GM19239 (cell line): ENCODE measurements at regions not wholly inside any gene's neighbourhood (a gene's known extent, or its start where the extent isn't known, plus 50 kb on each side); places are given as distances from the start of the nearest gene placed in this dataset.

ENCODE experiments used
- DNase-seq: peaks from one replicate; pipeline ENCODE4 v3.0.0; 2011; ENCODE audit warnings: low spot score; ENCODE audit not compliant: insufficient read length
- FAIRE-seq: peaks from 2 replicates; lab custom pipeline; 2011; peaks lifted over from hg19 to GRCh38; lab: Jason Lieb, UNC

DNA sequence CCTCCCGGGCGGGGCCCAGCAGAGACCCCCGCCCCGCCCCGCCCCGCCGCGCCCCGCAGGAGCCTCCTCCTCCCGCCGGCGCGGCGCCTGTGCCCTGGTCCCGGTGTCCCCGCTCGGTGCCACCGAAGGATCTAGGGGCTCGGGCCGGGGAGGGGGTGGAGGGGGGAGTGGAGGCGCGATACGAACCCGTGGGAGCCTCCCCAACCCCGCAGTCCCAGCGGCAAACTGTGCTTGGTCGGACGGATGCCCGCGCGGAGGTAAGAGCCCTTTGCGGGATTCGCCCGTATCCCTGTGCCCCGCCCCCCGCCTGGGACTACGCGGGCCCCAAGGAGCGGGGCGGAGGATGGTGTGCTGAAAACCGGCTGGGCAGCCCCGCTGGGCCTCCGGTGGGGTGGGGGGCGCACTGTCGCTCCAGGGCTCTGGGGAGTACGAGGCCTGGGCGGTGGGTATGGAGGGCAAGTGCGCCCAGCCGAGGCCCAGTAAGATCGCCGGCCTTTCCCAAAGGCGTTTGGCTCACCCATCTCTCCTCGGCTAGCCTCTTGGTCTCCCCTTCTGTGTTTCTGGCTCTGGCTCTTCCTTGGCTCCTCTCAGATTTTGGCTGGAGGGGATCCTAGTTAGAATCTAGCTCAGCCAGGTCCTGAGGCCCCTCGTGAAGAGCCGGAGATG is 65.6 kb upstream of the POLG start:
- DNase-seq (no peak), FAIRE-seq (no peak)

DNA sequence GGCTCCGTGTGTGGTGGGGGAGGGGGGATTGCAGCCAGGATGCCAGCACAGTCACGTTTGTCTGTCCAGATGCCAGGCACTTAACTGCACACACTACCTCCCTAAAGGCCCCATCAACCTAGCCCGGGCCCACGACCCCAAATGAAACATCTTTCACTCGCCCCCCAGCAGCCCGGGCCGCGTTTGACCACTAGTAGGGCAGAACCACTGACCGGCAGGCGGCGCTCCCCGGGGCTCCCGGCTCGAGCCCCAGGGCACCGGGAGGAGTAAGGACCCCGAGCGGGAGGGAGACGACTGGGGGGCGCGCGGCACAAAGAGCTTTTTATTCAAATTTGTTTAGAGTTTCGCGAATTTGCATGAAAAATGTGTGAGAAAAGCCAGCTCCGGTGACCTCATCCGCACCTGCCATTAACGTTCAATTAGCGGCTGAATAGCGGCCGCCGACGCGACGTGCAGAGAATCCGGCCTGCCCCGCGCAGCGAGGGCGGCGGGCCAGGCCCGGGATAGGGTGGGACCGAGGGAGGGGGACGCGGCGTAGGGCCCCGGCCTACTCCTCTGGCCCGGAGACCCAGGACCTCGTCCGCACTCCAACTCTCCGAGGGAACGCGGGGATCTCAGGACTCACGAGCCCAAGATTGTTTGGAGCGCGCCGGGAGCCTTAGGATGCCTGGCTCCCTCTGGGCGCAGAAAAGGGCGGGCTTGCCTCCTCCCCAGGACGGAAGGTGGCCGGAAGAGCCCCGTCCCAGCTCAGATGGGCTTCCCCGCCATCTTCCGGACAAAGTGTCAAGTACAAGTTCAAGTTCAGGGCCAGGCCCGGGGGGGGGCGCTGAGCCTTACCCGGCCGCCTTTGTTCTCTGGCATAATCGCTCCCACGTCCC is 64.9 kb upstream of the POLG start:
- FAIRE-seq (no peak), DNase-seq (peak; percentile 60)

DNA sequence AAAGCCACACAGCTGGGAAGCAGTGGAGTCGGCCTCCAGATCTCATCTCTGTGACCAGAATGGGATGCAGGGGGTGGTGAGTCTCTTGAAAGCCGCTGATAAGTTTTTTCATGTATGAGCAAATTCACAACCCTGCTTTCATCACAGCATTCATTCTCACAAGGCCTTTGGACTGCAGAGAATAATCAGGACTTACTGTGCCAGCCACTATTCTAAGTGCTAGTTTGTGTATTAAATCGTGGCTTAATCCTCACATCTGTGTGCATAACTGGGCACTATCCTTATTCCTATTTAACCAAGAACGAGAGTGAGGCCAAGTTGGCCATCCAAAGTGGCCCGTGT is 64.2 kb upstream of the POLG start:
- FAIRE-seq (peak; percentile 37), DNase-seq (no peak)

DNA sequence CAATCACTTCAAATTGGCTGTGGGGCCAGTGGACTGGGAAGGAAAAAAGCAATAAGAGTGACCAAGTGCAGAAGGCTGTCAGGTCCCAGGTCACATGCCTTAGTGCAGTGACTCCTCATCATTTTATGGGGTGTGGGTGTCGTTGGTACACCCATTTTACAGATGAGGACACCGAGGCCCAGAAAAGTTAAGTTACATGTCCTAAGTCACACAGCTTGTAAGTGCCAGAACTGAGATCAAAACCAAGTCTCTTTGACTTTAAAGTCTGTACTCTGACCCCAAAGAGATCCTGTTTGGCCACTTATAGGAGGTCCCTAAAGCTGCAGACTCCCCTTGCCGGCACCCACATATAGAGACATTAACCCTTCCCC is 63.0 kb upstream of the POLG start:
- no peak for DNase-seq
- FAIRE-seq = no peak

DNA sequence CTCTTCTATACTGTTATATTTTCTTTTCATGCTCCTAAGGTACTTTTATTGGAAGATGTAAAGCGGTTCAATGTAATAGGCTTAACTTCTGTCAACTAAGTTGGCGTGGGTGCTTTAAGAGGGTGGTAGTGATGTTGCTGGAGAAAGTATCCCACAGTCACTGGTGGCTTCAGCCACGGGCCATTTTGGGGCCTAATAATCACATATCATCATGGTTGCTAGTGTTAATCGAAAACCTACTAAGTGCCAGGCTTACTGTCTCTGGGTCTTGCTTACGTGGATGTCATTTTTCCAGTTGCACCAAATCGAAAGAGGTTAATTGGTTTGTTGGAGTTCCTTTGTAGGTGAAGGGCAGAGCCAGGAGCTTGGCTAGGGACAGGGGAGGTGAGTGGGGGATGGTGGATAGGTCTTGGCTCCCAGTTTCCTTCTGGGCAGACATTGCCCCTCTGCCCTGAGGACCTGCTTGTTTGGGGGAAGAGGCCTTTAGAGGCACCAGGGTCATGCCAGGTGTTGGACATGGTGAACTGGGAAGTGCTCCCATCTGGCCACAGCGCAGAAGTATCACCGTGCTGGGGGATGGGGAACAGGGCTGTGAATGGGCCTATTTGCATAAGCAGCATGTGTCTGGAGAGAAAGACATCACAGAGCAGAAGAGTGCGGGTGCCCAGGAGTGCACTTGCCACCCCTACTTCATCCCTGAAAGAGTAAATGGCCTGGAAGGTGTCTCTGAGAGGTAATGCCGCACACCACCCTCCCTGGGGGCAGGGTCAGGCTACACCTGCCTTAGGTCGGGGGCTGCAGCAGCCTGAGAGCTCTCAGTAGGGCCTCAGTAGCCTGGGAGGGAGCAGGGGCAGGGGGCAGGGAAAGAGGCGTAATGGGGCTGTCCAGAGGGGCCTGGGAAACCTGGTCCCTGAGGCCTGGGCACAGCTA is 62.4 kb upstream of the POLG start:
- FAIRE-seq = no peak
- no peak for DNase-seq

DNA sequence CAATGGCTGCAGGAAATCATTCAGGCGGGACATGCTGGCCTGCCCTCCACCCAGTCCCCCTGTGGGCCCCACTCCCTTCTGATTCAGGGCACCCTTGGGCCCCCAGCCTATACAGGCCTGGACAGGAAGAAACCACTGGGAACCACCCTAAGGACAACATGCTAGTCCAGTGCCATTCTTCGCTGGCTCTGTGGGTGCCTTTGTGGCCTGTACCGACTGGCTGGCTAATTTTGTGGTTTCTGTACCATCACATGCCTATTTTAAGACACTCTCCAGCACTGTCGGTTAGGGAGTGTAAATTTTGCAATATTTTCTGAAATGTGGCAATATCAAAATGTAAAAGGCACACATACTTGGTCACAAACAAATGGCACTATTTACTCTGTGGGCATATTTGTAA is 61.4 kb upstream of the POLG start:
- DNase-seq (no peak), FAIRE-seq (no peak)

DNA sequence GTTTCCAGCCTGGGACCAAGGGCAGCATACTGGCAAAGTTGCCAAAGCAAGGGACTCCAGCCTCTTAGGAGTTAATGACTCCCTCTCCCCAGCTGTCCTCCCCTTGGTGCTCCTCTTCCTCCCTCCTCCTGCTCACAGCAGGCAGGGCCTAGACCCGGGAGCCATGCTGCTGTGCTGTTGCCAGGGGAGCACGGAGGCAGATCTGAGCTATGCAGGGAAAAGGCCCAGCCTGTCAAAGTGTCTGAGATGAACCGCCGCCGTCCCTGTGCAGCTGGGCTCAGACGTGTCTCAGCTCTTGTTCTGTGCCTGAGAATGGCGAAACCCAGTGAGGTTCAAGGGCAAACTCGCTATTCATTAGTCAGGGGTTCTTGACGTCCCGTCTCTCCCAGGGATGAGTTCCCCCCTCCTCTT is 60.8 kb upstream of the POLG start:
- DNase-seq (no peak), FAIRE-seq (no peak)

DNA sequence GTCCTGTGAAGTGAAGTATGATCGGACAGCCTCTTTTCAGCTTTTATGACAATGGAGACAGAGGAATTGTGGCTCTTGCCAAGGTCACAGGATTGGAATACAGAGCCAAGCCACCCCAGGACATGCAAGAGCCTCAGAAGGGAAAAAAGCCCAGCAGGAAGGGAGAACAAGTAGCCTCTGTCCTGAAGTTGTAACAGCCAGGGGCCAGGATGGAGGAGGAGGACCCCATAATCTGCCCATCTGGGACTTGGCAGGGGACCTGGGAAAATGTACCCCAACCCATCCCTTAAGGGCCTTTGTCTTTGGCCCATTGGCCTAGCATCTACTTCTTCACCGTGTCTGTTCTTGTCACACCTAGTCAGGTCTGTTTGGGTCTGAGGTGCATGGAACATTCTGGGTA is 60.4 kb upstream of the POLG start:
- no peak for DNase-seq
- no peak for FAIRE-seq

DNA sequence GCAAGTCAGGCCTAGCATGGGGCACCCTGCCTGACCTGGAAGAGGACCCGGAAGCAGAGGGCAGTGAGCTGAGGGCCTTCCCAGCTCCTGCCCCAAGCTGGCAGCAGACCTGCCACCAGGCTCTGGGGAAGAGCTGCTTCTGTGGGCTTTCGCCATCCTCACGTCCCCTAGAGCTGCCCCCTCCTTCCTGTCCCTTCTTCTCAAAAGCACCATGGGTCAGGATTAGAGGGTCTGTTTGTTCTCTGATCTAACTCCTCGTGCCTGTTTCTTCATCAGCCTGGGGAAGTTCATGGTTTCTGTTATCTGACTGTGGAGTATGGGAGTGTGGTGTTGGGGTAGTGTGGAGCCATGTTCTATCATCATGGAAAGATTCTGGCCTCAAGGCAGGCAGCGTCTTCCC is 58.4 kb upstream of the POLG start:
- FAIRE-seq = no peak
- no peak for DNase-seq

DNA sequence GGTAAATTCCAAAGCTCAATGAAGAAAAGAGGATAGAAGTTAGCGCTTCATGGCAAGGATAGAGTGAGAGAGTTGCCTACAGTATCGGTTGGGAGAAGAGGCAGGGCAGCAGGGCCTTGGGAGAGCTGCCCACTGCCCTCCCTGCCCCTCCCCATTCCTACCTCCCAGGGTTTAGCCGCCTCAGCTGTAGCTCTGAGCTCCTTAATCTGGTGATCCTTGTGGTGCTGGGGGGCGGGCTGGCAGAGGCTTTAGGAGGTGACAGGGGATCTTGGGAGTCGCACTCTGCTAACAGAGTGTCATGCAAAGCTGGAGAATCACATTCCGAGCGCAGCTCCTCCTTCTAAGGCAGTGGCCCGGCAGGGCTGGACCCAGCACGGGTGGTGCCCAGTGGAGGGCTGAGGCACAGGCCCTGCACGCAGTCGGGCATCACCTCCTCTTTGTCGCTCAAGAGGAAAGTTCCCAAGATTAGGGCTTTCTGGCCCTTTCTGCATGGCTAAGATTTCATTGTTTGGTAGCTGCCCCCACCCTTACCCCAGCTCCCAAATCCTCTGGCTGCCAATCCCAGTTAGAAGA is 57.1 kb upstream of the POLG start:
- no peak for FAIRE-seq
- DNase-seq = no peak

DNA sequence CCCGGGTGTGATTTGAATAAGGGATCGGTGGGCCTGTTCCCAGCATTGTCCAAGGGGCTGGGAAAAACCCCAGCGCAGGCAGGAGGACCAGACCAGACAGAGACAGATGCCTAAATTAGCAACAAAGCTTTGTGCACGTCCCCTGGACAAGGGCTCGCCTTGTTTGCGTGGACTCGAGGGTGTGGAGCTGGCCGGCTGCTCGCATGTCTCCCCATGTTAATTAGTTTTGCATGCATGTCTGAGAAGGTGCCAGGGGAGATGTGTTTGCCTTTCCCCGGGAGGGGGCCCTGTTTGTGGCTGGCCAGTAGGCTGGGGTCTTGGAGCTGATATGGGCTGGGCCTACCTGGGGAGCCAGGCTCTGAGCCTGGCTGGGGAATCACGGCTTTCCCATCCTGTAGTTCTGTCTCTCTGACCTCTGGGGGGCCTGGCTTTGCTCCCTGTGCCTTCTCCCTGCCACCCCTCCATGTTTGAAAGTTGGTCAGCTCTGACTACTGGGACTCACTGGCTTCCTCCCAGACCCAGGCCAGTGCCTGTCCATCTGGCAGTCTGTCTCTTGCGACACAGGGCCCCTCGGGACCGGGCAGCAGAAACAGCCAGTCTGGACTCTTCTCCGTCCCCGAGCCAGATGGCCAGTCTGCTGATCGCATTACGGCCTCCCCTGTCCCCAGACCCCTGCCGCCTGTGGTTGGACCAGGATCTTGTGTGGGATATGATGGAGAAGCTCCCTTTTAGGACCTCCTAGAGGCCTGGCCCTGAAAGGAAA is 55.4 kb upstream of the POLG start:
- FAIRE-seq (no peak), DNase-seq (no peak)

DNA sequence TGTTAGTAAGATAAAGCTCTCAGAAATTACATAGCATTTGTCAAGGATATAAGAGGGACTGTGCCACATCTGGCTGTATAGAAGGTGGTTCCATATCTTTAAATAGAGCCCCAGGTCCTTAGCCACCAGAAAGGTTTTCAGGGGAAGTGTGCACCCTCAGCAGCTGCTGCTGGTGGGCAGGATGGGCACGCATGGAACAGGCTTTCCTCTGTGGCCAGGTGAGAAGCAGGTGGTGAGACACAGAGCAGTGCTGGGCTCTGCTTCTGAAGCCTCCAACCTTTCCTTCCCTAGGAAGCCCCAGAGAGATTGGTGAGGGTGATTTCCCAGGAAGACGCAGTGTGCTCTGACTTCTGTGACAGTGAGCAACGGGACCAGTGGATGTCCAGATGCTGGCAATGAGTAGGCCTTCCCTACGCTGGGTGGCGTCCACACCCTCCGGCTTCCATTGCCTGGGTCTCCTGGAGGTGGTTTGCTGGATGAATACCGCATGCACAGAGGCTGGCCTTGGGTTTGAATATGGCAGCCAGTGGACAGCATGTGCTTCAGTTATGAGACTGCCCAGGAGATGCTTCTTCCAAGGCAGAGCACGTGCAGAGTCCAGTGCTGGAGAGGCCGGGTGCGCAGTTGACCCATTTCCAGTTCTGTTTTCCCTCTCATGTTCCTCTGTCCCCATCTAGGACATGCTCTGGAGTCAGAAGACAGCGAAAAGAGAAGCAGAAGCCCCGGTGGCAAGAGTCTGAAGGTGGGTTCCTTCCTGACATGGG is 52.7 kb upstream of the POLG start:
- no peak for DNase-seq
- FAIRE-seq = no peak

DNA sequence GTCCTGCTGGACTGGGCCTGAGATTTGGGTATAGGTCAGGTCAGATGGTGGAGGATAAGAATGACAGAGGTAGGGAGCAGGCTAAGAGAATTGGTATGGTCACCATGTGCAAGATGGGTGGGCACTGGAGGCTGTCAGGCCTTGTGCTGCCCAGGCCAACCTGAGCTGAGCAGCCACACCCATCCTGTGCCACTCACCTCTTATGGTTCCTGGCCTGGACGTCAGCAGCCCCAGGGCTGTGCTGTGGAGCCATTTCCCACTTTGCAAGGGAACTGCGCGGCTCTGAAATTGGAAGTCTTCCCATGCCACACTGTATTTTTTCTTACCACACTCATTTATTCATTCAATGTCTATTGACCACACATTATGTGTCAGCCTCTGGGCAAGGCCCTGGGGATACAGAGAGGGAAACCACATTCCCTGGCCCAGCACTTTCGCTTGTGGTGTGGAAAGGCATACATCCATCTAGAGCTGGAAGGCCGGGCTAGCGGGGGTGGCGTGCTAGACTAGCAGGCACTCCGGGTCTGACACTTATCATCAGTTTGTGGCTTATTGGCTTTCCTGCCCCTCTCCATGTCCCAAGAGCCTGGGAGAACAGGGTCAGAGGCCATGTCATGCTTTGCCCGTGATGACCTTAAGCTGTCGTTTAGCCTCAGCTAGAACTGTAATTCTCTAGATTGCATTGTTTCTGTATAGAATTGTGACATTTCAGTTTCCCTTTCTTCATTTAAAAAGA is 51.1 kb upstream of the POLG start:
- FAIRE-seq (no peak), DNase-seq (no peak)
